Suprapubic skin (tissue), 4 donors: ENCODE measurements at regions not wholly inside any gene's neighbourhood (a gene's known extent, or its start where the extent isn't known, plus 50 kb on each side); places are given as distances from the start of the nearest gene placed in this dataset.

ENCODE experiments used
- DNase-seq, 2 donors: peaks; one replicate each; pipeline ENCODE4 v3.0.0-alpha.2; 2019; ENCODE audit warnings: low spot score in 2 of 2
- H3K27ac ChIP-seq: fragments of 200-600 bp; sonication (generic); one replicate; pipeline ENCODE4 v1.5.1; 2019
- H3K27me3 ChIP-seq: fragments of 200-600 bp; sonication (generic); one replicate; pipeline ENCODE4 v1.5.1; 2019
- H3K36me3 ChIP-seq: fragments of 200-600 bp; sonication (generic); one replicate; pipeline ENCODE4 v1.5.1; 2019
- H3K4me1 ChIP-seq: fragments of 200-600 bp; sonication (generic); one replicate; pipeline ENCODE4 v1.5.1; 2019
- H3K4me3 ChIP-seq: fragments of 200-600 bp; sonication (generic); one replicate; pipeline ENCODE4 v1.5.1; 2019; ENCODE audit warnings: mild to moderate bottlenecking
- H3K9me3 ChIP-seq: fragments of 200-600 bp; sonication (generic); one replicate; pipeline ENCODE4 v1.5.1; 2019
- EP300 ChIP-seq: sonication (generic); formaldehyde crosslinking; IDR thresholded peaks from one replicate; pipeline ENCODE4 v1.6.1; 2017; ENCODE audit warnings: antibody characterized with exemption
- POLR2A ChIP-seq, 2 donors: fragments of 450-650 bp; IDR thresholded peaks; one replicate each; pipeline ENCODE4 v1.6.1; 2017; ENCODE audit warnings: antibody characterized with exemption in 2 of 2, mild to moderate bottlenecking in 2 of 2, moderate library complexity in 2 of 2
- POLR2AphosphoS5 ChIP-seq, 3 donors: sonication (generic); formaldehyde crosslinking; IDR thresholded peaks; one replicate each; pipeline ENCODE4 v1.6.1; 2017; ENCODE audit warnings: antibody characterized with exemption in 3 of 3
- WGBS: methylation state at CpG from one replicate; pipeline ENCODE4 v1.1.5; 2018; 5-methylcytosine and 5-hydroxymethylcytosine counted together
- TF ChIP-seq, protein P1 (sequence below), 2 donors: fragments of 200-600 bp in 1 of 2; fragments of 450-650 bp in 1 of 2; sonication (generic) in 1 of 2; IDR thresholded peaks; one replicate each; pipeline ENCODE4 v1.5.1; 2016 to 2019; ENCODE audit warnings: antibody characterized with exemption in 2 of 2, mild to moderate bottlenecking in 1 of 2, moderate library complexity in 1 of 2

DNA sequence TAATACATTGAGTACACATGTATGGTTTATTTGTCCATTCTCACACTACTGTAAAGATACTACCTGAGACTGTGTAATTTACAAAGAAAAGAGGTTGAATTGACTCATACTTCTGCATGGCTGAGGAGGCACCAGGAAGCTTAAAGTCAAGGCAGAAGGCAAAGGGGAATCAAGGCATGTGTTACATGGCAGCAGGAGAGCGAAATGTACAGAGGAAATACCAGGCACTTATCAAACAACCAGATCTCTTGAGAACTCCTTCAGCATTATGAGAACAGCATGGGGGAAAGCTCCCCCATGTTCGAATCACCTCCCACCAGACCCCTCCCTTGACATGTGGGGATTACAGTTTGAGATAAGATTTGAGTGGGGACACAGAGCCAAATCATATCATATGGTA, 666.3 kb downstream of the ZBBX start:
- H3K4me3 ChIP-seq = no peak overlapping the region
- H3K9me3 ChIP-seq = no peaks in the 10 kb centered on the region

GRCh38 chr3:166706094-166706493, 674.0 kb downstream of the ZBBX start:
- Histone ChIP-seq H3K36me3 (no peaks in the 10 kb centered on the region), H3K27ac (no peak overlapping the region), H3K4me3 (no peak overlapping the region), H3K4me1 (no peaks in the 10 kb centered on the region), H3K9me3 (peaks cover under 1% of the 10 kb centered on the region), H3K27me3 (no peaks in the 10 kb centered on the region)
- TF ChIP-seq POLR2AphosphoS5 (IDR thresholded peaks at IDR 0.05) = no peak
- no peak for TF ChIP-seq POLR2A (IDR thresholded peaks at IDR 0.05)
- TF ChIP-seq, protein P1, sequence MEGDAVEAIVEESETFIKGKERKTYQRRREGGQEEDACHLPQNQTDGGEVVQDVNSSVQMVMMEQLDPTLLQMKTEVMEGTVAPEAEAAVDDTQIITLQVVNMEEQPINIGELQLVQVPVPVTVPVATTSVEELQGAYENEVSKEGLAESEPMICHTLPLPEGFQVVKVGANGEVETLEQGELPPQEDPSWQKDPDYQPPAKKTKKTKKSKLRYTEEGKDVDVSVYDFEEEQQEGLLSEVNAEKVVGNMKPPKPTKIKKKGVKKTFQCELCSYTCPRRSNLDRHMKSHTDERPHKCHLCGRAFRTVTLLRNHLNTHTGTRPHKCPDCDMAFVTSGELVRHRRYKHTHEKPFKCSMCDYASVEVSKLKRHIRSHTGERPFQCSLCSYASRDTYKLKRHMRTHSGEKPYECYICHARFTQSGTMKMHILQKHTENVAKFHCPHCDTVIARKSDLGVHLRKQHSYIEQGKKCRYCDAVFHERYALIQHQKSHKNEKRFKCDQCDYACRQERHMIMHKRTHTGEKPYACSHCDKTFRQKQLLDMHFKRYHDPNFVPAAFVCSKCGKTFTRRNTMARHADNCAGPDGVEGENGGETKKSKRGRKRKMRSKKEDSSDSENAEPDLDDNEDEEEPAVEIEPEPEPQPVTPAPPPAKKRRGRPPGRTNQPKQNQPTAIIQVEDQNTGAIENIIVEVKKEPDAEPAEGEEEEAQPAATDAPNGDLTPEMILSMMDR (IDR thresholded peaks at IDR 0.05) = no peak
- TF ChIP-seq EP300 = no peak
- no peak for DNase-seq
- WGBS = 54% methylated on average over 2 of the region's 2 CpGs

More for the DNA sequence above, 666.3 kb downstream of the ZBBX start:
- TF ChIP-seq, protein P1 (IDR thresholded peaks at IDR 0.05) = no peak
- no peak for TF ChIP-seq POLR2AphosphoS5 (IDR thresholded peaks at IDR 0.05)
- no peak for TF ChIP-seq EP300
- no peak for TF ChIP-seq POLR2A (IDR thresholded peaks at IDR 0.05)
- DNase-seq = no peak
- Histone ChIP-seq H3K27me3 (no peaks in the 10 kb centered on the region), H3K27ac (no peak overlapping the region), H3K4me1 (no peaks in the 10 kb centered on the region), H3K36me3 (no peaks in the 10 kb centered on the region)
- WGBS = 56% methylated on average over 2 of the region's 2 CpGs

DNA sequence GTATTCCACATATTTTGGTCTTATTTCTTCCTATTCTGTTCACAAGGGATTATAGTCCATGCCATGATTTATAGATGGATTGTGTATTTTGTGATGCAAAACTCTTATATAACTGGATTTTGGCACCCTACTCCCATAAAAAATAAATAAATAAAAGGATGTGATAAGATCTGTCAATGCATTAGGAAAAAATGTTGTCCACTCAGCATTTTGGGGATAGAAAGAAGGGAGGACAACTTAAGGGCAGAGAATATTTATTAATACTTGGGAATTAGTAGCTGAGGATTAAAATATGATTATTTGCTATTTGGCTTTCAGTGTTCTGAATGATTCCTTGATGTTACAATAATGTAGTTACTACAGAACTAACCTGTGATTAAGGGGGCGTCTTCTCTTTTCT, 682.6 kb downstream of the ZBBX start:
- H3K27me3 ChIP-seq = no peaks in the 10 kb centered on the region
- H3K36me3 ChIP-seq = no peaks in the 10 kb centered on the region
- H3K27ac ChIP-seq = no peak overlapping the region
- 91% methylated on average over 1 of the region's 1 CpG for WGBS
- no peak for TF ChIP-seq EP300
- no peak for TF ChIP-seq POLR2AphosphoS5 (IDR thresholded peaks at IDR 0.05)
- no peak for TF ChIP-seq POLR2A (IDR thresholded peaks at IDR 0.05)
- TF ChIP-seq, protein P1 (IDR thresholded peaks at IDR 0.05) = no peak
- H3K4me1 ChIP-seq = no peaks in the 10 kb centered on the region
- H3K9me3 ChIP-seq = peaks cover 3% of the 10 kb centered on the region
- H3K4me3 ChIP-seq = no peak overlapping the region
- no peak for DNase-seq

DNA sequence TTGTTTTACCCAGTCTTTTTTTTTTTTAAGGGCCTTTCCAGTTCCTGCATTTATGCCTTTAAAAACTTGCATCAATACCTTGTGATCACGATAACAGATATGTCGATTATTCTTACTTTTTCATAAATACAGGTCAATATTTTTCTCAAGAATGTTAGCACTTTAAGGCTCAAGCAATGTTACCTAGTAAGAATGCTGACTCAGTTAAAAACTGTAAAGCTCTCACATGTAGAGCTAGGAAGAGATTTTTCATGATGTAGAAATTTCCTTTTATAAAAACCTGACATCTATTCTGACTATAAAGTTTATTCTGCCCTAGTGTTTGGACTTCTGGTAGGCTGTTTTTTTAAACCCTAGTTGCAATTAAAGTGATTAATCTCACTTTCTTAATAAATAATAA, 684.0 kb downstream of the ZBBX start:
- Histone ChIP-seq H3K36me3 (no peaks in the 10 kb centered on the region), H3K4me3 (no peak overlapping the region), H3K27me3 (no peaks in the 10 kb centered on the region), H3K4me1 (no peaks in the 10 kb centered on the region), H3K9me3 (peaks cover 3% of the 10 kb centered on the region), H3K27ac (no peak overlapping the region)
- TF ChIP-seq, protein P1 (IDR thresholded peaks at IDR 0.05) = no peak
- TF ChIP-seq POLR2AphosphoS5 (IDR thresholded peaks at IDR 0.05) (no peak), POLR2A (IDR thresholded peaks at IDR 0.05) (no peak), EP300 (no peak)
- WGBS = 92% methylated on average over 2 of the region's 2 CpGs
- no peak for DNase-seq

GRCh38 chr3:166688665-166689064, 691.4 kb downstream of the ZBBX start:
- H3K27ac ChIP-seq = no peak overlapping the region
- no peaks in the 10 kb centered on the region for H3K27me3 ChIP-seq
- 86% methylated on average over 1 of the region's 1 CpG for WGBS
- H3K4me3 ChIP-seq = no peak overlapping the region
- TF ChIP-seq EP300 (no peak), POLR2AphosphoS5 (IDR thresholded peaks at IDR 0.05) (no peak), POLR2A (IDR thresholded peaks at IDR 0.05) (no peak)
- TF ChIP-seq, protein P1 (IDR thresholded peaks at IDR 0.05) = no peak
- H3K36me3 ChIP-seq = no peaks in the 10 kb centered on the region
- no peak for DNase-seq
- H3K9me3 ChIP-seq = no peaks in the 10 kb centered on the region
- H3K4me1 ChIP-seq = no peaks in the 10 kb centered on the region
